ENCODE measurements at regions not wholly inside any gene's neighbourhood (a gene's known extent, or its start where the extent isn't known, plus 50 kb on each side); places are given as distances from the start of the nearest gene placed in this dataset.
"Not testable (repeated sequence)": the region's sequence is repeated elsewhere in the genome, so short reads cannot be mapped to it uniquely, and the experiment has no call there.

- no peaks in the 10 kb centered on the region for H3K4me1 ChIP-seq
- no peaks in the 10 kb centered on the region for H3K36me3 ChIP-seq
- TF ChIP-seq POLR2A (IDR thresholded peaks at IDR 0.05), result no peak
- H3K9me3 ChIP-seq, result no peaks in the 10 kb centered on the region
- DNase-seq, result no peak
- H3K4me3 ChIP-seq, result no peak overlapping the region
- intact Hi-C loops (cut with DNase I; ENCODE audit: low total_unique reads), result no loop called here
- no peak overlapping the region for H3K27ac ChIP-seq
- no peaks in the 10 kb centered on the region for H3K27me3 ChIP-seq
These were observed 232.9 kb upstream of the PKP2 start for GRCh38 chr12:33129500-33129899.

- DNase-seq, result no peak
These were observed 229.2 kb upstream of the PKP2 start for GRCh38 chr12:33125755-33126154.

DNA sequence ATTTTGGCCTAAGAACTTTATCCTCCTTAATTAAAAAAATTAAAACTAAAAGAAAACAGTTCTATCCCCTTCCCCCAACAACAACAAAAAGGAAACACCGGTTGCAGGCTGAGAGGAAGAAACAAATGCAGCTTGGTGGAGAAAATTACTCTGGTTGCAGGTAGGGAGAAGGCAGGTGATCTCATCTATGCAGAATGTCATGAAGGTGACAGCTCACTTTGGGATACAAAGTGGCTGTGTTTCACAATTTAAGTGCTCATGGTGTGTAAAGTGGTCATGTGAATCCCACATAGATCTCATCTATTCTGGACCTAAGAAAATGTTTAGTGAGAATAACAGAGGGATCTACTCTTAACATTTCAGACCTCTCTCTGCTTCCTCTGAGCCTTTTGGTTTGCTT lies 219.7 kb upstream of the PKP2 start:
- Histone ChIP-seq H3K9me3 (no peaks in the 10 kb centered on the region), H3K4me3 (no peak overlapping the region), H3K27me3 (no peaks in the 10 kb centered on the region), H3K4me1 (no peaks in the 10 kb centered on the region), H3K36me3 (no peaks in the 10 kb centered on the region), H3K27ac (no peak overlapping the region)
- intact Hi-C loops (cut with DNase I; ENCODE audit: low total_unique reads), result no loop called here
- no peak for TF ChIP-seq POLR2A (IDR thresholded peaks at IDR 0.05)
- TF ChIP-seq, protein P1, sequence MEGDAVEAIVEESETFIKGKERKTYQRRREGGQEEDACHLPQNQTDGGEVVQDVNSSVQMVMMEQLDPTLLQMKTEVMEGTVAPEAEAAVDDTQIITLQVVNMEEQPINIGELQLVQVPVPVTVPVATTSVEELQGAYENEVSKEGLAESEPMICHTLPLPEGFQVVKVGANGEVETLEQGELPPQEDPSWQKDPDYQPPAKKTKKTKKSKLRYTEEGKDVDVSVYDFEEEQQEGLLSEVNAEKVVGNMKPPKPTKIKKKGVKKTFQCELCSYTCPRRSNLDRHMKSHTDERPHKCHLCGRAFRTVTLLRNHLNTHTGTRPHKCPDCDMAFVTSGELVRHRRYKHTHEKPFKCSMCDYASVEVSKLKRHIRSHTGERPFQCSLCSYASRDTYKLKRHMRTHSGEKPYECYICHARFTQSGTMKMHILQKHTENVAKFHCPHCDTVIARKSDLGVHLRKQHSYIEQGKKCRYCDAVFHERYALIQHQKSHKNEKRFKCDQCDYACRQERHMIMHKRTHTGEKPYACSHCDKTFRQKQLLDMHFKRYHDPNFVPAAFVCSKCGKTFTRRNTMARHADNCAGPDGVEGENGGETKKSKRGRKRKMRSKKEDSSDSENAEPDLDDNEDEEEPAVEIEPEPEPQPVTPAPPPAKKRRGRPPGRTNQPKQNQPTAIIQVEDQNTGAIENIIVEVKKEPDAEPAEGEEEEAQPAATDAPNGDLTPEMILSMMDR (IDR thresholded peaks at IDR 0.05), result no peak
- DNase-seq, result no peak

More at GRCh38 chr12:33125755-33126154, 229.2 kb upstream of the PKP2 start:
- TF ChIP-seq POLR2A (IDR thresholded peaks at IDR 0.05), result no peak
- TF ChIP-seq, protein P1 (IDR thresholded peaks at IDR 0.05), result no peak
- Histone ChIP-seq H3K4me3 (no peak overlapping the region), H3K9me3 (no peaks in the 10 kb centered on the region), H3K36me3 (no peaks in the 10 kb centered on the region), H3K27me3 (no peaks in the 10 kb centered on the region), H3K27ac (no peak overlapping the region), H3K4me1 (no peaks in the 10 kb centered on the region)
- intact Hi-C loops (cut with DNase I; ENCODE audit: low total_unique reads), result no loop called here

- no peak for TF ChIP-seq POLR2A (IDR thresholded peaks at IDR 0.05)
- TF ChIP-seq, protein P1 (IDR thresholded peaks at IDR 0.05), result no peak
- intact Hi-C loops (cut with DNase I; ENCODE audit: low total_unique reads), result no loop called here
- no peaks in the 10 kb centered on the region for H3K27me3 ChIP-seq
These were observed 219.1 kb upstream of the PKP2 start for GRCh38 chr12:33115716-33116115.

DNA sequence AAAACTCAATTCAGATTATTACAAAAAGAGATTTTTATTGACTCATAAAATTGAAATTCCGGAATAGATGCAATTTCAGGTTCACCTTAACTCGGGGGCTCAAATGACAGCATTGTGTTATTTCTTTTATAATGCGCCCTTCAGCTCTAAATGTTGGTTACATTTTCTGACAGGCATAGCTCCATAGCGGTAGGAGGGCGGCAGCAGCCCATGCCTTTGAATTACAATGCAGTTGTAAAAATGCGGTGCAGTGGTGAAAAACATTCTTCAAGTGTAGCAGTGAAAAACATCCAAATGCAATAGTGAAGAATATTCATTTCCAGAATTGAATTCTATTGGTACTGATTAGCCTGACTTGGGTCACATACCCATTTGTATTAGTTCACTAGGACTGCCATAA lies 215.3 kb upstream of the PKP2 start:
- Histone ChIP-seq H3K27ac (no peak overlapping the region), H3K4me1 (no peaks in the 10 kb centered on the region), H3K36me3 (no peaks in the 10 kb centered on the region), H3K4me3 (no peak overlapping the region), H3K9me3 (no peaks in the 10 kb centered on the region), H3K27me3 (no peaks in the 10 kb centered on the region)
- no peak for DNase-seq
- intact Hi-C loops (cut with DNase I; ENCODE audit: low total_unique reads), result no loop called here
- TF ChIP-seq, protein P1 (IDR thresholded peaks at IDR 0.05), result no peak
- TF ChIP-seq POLR2A (IDR thresholded peaks at IDR 0.05), result no peak

More at GRCh38 chr12:33115716-33116115, 219.1 kb upstream of the PKP2 start:
- Histone ChIP-seq H3K27ac (no peak overlapping the region), H3K36me3 (no peaks in the 10 kb centered on the region), H3K4me3 (no peak overlapping the region), H3K4me1 (no peaks in the 10 kb centered on the region), H3K9me3 (no peaks in the 10 kb centered on the region)
- DNase-seq, result no peak

GRCh38 chr12:33107827-33108226 lies 211.2 kb upstream of the PKP2 start:
- H3K27me3 ChIP-seq; H3K9me3 ChIP-seq; H3K27ac ChIP-seq; H3K4me1 ChIP-seq; H3K4me3 ChIP-seq; intact Hi-C loops (cut with DNase I; ENCODE audit: low total_unique reads); H3K36me3 ChIP-seq; DNase-seq: not testable (repeated sequence)

All from uterus (tissue), 3 donors.